GM19240 (cell line): ENCODE measurements at regions not wholly inside any gene's neighbourhood (a gene's known extent, or its start where the extent isn't known, plus 50 kb on each side); places are given as distances from the start of the nearest gene placed in this dataset.
"Not testable (repeated sequence)": the region's sequence is repeated elsewhere in the genome, so short reads cannot be mapped to it uniquely, and the experiment has no call there.

Experiments
- DNase-seq: peaks from one replicate; pipeline ENCODE4 v3.0.0; 2011; ENCODE audit warnings: low spot score; ENCODE audit not compliant: insufficient read length

DNA sequence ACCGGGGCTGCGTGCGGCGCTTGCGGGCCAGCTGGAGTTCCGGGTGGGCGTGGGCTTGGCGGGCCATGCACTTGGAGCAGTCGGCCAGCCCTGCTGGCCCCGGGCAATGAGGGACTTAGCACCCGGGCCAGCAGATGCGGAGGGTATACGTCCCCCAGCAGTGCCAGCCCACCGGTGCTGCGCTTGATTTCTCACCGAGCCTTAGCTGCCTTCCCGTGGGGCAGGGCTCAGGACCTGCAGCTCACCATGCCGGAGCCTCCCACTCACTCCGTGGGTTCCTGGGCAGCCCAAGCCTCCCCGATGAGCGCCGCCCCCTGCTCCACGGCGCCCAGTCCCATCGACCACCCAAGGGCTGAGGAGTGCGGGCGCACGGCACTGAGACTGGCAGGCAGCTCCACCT is 51.4 kb upstream of the INPP4B start:
- not testable (repeated sequence) for DNase-seq

DNA sequence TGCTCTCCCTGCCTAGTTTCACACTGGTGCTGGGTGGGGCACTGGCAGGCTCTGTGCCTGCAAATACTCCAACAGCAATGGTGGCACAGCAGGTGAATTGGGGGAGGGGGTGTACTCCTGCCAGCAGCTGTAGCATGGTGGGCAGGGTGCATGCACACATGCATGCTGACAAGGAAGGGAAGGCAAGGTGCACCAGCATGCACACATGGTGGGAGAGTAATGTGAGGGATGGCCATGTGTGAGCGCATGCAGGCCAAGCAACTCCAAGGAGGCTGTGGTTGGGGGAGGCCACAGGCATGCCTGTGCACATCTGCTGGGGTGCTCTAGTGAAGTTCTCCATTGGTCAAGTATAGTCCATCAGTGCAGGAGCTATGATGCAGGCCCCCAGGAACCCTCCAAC is 54.5 kb upstream of the INPP4B start:
- no peak for DNase-seq

- no peak for DNase-seq
These were observed 55.1 kb upstream of the INPP4B start for GRCh38 chr4:142901166-142901662.

- DNase-seq: not testable (repeated sequence)
These were observed 57.5 kb upstream of the INPP4B start for GRCh38 chr4:142903617-142904016.

GRCh38 chr4:142909908-142910307 is 63.8 kb upstream of the INPP4B start:
- DNase-seq: no peak

GRCh38 chr4:142913034-142913433 is 66.9 kb upstream of the INPP4B start:
- DNase-seq: no peak

DNA sequence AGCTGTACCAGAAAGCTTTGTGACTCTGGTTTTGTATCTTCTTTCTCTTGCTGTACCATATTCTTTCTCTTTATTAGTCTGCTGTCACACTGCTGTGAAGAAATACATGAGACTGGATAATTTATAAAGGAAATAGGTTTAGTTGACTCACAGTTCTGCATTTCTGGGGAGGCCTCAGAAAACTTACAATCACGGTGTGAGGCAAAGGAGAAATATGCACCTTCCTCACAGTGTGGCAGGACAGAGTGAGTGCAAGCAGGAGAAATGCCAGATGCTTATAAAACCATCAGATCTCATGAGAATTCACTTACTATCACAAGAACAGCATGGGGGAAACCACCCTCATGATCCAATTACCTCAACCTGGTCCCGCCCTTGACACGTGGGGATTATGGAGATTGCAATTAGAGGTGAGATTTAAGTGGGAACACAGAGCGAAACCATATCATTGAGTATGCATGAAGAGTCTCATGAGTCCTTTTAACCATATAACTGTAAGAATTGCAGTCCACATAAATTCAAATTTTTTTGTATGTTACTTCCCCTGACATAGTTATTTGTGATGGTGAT is 67.4 kb upstream of the INPP4B start:
- DNase-seq: no peak

GRCh38 chr4:142917678-142918077 is 71.6 kb upstream of the INPP4B start:
- DNase-seq: no peak

GRCh38 chr4:142922720-142923119 is 76.6 kb upstream of the INPP4B start:
- DNase-seq: no peak

- no peak for DNase-seq
These were observed 77.5 kb upstream of the INPP4B start for GRCh38 chr4:142923619-142924018.

DNA sequence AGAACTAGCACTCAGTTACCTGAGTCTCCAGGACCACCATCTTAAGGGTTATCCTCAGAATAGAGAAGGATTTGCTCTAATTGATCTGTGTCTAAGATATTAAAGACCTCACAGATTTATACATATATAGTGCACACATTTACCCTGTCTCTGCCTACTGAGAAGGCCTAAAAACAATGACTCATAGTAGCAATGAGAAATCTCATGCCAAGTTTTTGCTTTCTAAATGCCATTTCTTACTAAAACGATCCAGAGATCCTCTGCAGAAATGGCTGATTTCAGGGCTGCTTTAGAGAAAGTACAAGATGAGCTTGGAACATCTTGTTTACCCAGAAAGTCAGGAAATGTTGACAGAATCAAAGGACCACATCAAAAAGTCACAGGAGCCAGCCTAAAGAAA is 79.1 kb upstream of the INPP4B start:
- DNase-seq: no peak

GRCh38 chr4:142927721-142928120 is 81.6 kb upstream of the INPP4B start:
- DNase-seq: no peak

DNA sequence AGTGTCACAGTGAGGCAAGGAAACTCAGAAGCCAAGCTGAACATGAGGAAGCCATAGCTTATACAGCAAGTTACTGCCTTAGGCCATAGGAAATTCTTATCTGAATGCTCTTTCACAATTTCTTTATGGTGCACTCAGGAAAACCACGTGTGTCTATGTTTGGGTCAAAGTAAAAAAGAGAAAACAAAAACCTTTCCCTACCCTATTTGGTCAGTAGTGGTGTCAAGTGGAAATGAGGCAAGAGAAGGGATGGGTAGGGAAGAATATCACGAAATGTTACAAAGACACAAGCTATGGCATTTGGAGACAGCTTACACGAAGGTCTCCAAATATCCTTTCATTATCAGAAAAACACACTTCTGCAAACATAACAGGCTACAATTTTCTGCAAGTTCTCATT is 83.4 kb upstream of the INPP4B start:
- no peak for DNase-seq

GRCh38 chr4:142933207-142933606 is 87.1 kb upstream of the INPP4B start:
- DNase-seq: no peak

DNA sequence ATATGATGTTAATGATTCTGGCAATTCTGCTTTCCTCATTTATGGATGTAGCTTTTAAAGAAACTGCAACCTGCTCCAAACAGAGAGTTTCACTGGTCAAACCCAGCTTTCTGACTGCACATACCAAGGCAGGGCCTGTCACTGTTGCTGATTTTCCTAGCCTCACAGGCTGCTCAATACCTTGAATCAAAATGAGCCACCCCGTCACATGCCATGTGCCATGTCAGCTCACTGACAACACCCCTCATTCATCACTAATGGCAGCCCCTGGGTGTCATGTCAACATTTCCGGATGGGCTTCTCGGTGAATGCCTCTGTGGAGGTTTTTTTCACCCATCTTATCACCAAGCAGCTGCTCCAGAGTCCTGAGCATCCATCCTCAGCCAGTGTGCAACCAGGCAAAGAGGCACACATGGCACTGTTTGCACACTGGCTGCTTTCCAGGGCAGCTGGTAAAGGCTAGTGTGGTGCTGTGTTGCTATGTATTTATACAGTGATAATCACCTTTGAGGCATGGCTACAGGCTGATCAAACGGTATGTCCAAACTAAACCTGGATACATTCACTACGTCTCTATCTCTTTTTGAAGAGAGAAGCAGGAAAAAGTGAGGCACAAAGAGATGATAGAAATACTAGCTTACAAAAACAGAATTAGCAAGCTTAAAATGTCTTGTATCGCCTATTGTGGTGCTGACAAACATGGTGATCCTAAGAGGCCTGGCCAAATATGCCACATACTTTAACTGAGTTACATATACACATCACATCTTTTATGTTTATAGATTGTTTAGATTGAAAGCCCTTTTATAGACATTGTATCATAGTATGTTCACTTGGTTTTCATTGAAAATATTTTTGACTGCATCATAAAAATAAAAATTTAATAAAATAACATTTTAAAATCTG is 94.6 kb upstream of the INPP4B start:
- no peak for DNase-seq

GRCh38 chr4:142944565-142944964 is 98.5 kb upstream of the INPP4B start:
- no peak for DNase-seq

- no peak for DNase-seq
These were observed 106.9 kb upstream of the INPP4B start for GRCh38 chr4:142952821-142953580.

DNA sequence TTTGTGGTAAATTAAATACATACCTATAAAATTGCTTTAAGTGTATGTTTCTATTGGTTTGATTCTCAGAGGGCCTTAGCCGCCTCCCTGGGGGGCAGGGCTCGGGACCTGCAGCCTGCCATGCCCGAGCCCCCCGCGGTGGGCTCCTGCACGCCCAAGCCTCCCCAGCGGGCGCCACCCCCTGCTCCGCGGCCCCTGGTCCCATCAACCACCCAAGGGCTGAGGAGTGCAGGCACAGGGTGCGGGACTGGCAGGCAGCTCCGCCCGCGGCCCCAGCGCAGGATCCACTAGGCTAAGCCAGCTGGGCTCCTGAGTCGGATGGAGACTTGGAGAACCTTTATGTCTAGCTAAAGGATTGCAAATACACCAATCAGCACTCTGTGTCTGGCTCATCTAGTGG is 108.3 kb upstream of the INPP4B start:
- no peak for DNase-seq

DNA sequence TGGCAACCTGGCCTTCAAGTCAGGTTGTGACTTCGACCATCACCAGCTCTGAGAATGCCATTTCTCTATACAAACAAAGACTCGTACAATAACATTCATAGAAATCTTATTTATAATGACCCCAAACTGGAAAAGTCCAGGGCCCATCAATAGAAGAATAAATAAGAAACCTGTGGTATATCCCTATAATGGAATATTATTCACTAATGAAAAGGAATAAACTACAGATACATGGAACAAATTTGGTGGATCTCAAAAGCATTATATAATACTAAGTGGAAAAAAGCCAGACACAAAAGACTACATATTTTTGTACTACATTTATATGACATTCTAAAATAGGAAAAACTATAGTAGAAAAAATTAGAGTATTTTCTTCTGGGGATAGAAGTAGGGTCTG is 109.4 kb upstream of the INPP4B start:
- no peak for DNase-seq

DNA sequence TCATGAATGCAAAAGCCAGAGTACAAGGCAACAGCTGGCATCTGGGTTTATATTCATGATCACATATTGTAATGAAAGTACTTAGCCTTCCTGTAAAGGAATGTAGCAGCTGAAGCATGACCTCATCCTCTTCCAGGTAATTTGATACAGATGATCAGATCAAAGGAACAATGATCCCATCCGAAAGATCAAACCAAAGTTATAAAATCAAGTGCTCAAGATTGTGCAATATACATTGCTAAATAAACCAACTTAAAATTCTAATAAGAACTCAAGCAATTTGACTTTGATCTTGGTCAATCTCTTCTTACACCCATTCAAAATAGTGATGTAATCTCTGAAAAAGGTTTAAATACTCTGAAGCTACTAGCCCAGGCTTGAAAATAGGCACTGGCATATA is 113.1 kb upstream of the INPP4B start:
- no peak for DNase-seq

DNA sequence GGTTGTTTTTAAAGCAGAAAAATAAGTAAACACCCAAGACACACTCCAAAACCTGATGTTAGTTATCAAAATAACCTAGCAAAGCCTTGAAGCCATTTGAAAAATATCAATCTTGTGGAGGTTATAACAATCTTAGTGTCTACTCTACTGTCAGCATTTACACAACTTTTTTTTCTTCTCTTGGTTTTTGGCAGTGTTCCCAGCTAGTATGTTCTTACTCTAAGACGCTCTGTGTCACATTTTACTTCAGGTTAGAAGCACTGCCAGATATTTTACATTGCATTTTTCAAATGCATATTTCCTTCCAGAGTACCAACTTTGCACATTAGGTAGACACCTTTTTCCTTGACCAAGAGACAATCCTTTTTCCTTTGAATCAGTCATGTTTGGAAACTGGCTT is 114.0 kb upstream of the INPP4B start:
- no peak for DNase-seq
